NCI-H524 treated with DMSO at 0.1 percent for 48 hours (cell line): ENCODE measurements at regions not wholly inside any gene's neighbourhood (a gene's known extent, or its start where the extent isn't known, plus 50 kb on each side); places are given as distances from the start of the nearest gene placed in this dataset.
A peak's percentile ranks its signal among the peaks of the same experiment; 100 is the strongest.

Source experiments
- DNase-seq: peaks from one replicate; lab custom pipeline; 2025; lab: John Stamatoyannopoulos, UW

DNA sequence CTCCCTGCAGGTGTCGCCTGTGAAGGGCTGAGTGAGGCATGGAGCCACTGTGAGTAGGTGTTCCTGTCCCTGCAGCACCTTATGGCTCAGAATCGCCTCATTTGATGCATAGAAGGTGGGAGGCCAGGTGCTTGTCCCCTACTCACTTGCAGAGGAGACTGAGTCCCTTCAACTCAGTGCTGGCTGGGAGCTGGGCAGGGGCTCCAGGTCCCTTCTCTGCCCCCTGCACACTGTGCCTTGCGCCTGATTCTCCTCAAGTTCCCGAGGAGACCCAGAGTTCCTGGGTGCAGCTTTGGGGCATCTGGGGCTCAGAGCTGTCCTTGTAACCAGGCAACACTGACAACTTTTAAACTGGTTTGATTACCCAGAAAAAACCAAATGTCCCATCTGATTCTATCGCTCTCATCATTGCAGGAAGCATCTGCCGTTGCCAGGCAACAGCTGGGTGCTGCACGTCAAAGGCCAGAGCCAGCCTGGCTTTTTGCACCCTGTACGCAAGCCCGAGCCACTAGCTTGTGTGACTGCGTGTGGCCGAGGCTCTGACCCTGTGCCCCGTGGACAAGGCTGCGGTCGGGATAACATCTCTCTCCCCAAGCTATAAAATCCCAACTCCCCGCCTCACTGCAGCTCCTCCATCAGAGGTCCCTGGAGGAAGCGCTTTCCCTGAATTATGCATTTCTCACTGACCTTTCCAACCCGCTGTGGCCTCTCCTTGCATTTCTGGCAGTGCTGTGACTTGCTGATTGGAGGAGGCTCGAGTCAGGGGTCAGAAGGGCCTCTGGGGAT, 130.8 kb upstream of the HDAC4 start:
- no peak for DNase-seq

DNA sequence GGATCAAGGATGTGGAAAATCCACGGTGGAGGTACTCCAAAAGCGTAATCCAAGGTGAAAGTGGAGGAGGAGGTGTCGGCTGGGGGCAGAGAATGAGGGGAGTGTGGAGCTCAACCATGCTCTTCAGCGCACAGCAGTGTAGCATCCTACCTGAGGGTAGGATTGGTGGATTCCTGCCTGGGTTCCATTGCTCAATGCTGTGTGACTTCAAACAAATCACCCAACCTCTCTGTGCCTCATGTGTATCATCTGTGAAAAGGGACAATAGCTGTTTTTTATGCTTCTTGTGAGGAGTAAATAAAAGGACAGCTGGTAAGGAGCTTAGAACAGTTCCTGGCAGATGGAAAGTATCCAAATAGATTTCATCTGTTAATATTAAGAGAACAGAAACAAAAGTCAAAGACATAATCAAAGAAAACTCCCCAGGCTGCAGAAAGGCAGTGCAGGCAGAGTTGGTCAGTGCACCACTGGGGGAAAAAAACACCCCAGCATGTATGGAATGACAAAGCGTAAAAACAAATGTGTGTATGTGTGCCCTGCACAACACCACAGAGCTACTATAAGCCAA, 130.0 kb upstream of the HDAC4 start:
- DNase-seq: no peak

DNA sequence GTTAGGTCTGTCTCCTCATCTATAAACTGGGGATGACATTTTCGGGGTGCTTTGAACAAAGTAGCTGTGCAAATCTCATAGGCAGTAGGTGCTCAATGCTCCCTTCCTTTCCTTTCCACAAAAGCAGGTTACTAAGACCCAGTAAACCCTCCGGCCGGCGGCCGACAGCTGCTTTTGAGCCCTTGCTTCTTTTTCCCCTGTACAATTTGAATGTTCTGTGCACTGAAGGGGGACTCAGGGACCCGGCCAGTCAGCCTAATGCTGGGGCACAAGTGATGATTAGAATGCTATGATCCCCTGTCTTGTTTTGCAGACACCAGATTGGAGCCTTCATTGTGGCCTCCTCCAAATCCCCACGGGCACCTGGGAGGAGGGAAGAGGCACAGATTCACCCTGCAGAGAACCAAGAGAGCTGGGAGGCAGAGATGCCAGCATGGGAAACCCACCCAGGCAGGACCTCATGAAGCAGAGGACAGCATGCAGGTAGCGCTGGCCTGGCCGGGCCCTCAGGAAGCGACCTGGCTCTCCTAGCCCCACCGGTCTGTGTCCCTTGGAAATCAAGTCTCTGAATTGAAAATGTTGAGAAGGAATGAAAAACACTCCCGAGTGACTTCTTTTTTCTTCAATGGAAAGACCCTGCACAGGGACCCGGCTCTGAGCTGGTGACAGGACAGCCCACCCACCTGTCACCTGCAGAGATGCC, 128.6 kb upstream of the HDAC4 start:
- DNase-seq: no peak

DNA sequence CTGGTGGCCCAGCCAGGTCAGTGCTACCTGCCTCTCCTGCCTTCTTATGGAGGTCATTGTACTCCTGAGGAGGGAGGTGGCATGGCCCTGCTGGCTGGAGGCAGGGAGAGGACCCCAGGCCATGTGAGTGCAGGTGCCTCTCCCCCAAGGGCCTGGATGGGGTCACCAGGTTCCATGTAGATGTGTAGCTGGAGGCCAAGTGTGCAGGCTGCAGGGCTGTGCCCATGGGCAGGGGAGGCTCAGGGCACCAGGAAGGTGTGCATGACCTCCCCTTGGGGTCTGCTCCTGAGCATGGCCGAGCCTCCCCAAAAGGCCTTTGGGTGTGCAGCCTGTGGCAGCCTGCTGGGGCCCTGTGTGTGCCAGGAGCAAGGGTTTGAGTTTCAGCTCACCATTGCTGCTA, 128.1 kb upstream of the HDAC4 start:
- no peak for DNase-seq

DNA sequence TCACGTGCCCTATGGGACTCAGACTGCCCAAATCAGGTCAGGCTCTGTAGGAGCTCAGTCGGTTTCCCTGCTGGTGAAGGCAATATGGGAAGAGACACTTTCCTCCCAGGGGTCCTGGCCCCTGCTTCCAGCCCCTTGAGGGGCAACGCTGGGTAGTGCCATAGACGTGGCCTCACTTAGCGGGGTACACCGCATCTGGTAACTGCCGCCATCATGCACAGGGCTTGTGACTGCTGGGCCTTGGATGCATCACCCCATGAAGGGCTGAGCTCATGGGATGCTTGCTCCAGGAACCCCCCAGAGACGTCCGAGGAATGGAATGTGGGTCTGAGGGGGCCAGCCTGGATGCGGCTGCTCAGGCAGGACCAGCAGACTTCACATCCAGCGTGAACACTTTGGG, 127.3 kb upstream of the HDAC4 start:
- DNase-seq: no peak

DNA sequence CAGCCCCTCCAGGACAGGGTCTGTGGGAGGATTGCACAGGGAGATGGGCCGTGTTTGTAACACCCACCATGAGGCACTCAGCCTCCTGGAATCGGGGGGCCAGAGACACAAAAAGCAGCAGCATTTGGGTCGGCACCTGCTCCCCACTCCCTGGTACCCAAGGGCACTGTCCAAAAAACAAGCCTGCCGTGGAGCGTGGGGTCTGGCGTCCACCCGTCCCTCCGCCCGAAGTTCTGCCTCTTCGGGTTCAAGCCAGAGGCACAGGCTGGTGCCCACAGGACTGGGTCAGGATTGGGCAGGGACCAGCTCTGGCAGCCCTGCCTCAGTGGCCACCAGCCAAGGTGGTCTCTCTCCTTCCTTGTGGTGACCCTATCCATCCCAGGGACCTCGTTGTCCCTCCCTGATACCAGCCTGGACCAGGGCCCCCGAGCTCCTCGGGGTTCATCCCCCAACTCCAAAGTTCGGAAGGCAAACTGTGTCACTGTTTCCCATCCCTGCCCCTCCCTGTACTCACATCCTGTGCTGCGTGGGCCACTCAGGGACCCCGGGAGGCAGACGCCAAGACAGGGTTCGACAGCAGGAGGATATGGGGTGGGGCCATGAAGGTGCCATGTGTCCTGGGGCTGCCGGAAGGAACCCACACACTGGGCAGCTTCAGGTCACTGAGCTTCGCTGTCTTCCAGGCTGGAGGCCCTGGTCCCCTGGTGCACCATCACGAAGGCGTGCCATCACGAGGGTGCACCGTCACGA, 126.0 kb upstream of the HDAC4 start:
- DNase-seq: no peak

DNA sequence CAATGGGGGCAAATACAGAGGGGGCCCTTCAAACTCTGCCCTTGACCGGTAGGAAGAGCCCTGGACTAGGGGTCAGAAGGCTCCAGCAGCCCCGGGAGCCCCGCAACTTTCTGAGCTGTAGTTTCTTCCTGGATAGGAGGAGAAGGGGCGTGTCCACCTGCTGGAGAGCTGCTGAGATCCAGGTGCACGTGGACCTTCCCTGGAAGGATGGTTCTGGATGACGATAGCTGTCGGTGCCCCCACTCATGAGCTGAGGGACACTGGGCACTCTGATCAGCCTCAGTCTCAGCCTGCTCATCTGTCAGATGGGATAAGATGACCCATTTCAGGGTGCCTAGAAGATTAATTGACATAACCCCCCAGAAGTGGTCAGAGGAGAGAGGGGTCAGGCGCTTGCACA, 125.2 kb upstream of the HDAC4 start:
- DNase-seq: no peak

DNA sequence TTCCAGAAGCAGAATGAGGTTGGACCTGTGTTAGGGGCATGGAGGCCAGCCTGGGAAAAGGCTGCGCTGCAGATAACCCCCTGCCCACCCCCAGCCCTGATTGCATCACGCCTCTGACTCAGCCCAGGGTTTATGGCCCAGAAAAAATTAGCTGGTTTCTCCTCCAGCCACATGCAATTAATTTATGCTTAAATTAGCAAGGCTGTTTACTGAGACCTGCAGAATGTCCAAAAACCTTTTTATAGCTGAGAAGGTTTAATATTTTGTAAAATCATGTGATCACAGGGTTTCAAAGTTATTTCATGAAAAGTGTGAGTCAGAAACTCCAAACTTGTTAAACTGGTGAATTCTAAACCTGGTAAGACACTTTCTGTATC, 123.1 kb upstream of the HDAC4 start:
- no peak for DNase-seq

DNA sequence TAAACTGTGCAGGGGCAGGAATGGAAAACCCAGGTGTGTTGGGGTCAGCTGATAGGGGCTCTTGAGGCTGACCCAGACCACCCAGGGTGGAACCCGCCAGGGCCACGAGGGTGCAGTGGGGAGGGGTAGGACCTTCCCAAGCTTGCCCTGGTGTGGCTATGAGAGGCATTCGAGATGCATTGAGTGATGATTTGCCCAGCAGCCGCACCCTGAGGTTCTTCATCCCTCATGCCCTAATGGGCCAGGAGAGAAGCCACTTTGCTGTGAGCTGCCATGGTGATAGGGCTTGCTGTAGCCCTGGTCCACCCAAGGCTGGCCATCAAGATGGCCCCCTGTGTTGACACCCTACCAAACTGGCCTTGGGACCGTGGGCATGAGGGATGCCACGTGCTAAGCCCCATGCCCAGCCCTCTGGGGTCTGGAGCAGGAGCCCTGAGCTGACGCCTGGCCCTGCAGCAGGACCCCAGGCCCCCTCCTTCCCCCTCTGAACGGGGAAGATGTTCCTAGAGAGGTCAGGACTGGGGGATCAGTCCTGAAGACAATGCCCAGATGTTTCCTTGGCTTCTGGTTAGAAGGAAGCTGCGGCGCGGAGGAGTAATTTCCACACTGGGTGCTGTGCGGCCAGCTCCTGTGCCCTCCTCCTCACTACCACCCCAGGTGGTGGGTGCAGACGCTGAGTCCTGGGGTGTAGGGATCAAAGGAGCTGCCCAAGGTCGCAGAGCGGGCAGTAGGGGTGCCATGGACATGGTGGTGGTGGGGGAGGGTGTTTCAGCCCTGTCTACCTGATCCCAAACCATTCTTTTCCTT, 122.5 kb upstream of the HDAC4 start:
- no peak for DNase-seq

DNA sequence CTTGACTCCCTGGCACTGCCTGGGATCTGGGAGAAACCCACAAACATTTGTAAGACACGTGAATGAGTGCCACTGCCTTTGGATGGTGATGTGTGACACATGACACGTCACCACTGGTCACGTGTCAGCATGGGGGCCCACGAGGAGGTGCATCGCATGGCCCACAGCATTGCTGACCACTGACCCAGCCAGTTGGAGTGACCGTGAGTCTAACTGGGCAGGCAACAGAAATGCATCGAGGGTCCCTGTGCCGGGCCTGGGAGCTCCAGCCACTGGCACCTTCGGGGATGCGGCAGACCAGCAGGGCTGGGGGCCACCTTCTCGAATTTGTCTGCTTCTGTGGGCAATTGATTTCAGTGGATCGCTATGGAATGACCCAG, 121.9 kb upstream of the HDAC4 start:
- no peak for DNase-seq

DNA sequence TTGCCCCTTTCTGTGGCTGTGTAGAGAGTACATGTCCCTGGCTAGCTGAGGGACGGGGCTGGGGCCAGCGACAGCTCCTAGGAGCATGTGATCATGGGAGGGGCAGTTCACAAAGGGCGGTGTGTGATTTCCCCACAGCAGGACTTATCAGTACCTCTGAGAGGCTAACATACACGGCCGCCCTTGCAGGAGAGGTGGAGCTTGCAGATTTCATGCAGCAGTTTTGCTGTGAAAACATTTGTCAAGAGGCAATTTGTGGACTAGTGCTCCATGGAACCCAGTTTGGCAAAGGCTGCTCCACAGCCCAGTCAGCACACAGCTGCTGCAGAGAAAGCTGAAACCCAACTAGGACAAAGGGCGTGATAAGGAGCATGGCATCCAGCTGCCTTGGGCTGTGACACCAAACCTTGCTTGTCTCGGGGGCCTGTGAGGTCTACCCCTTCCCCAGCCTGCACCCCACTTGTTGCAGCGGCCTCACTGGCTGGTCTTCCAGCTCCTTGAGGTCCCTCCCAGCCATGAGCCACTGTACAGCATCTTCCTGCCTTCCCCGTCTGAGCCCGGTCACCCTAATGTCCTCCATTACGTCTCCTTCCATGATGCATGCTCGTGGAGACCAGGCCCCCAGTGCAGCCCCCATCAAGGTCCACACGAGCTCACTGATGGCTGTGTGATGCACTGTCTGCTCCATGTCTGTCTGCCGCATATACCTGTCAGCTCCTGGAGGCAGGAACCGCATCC, 121.4 kb upstream of the HDAC4 start:
- DNase-seq: no peak

DNA sequence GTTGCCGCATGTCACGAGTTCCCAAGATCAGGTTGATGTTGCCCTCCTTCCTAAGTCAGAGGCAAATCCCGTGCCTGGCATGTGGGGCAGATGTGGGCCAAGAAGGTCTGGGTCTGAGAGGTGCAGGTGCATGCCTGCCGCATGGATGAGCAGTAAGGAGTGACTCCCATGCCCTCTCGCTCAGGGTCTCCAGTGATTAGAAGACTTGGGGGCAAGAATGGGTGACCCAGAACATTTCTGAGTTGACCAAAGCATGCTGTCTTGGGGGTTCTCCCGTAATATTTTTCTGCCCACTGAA, 120.6 kb upstream of the HDAC4 start:
- DNase-seq: no peak

DNA sequence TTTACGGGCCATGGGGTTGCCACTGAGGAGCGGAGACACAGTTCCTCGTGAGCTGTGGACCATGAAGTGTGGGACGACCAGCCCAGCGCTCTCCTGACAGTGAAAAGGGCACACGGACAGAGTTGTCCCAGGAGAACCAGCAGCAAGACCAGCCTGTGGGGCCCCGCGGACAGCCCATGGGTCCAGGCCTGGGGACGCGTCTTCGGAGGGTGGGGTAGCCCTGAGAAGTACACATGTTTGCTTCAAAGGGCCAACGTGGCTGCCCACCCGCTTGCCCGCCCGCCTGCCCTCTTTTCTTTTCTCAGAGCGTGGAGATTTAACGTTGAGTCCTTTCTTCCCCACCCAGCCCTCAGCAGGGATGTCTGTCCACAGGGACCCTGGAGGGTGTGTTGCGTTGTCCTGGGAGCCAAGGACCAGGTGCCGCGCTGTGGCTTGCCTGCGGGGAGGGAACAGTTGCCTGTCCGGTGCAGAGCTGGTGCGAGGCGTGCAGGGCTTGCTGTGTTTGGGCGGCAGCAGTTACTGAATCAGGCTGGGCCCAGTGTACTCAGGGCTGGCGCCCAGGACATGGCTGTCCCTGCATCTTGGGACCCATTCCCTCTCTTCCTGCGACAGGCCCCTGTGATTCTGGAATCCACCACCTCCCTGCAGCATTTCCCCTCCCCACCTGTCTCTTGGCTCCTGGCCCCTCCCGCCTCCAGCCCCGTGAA, 120.1 kb upstream of the HDAC4 start:
- DNase-seq: no peak

DNA sequence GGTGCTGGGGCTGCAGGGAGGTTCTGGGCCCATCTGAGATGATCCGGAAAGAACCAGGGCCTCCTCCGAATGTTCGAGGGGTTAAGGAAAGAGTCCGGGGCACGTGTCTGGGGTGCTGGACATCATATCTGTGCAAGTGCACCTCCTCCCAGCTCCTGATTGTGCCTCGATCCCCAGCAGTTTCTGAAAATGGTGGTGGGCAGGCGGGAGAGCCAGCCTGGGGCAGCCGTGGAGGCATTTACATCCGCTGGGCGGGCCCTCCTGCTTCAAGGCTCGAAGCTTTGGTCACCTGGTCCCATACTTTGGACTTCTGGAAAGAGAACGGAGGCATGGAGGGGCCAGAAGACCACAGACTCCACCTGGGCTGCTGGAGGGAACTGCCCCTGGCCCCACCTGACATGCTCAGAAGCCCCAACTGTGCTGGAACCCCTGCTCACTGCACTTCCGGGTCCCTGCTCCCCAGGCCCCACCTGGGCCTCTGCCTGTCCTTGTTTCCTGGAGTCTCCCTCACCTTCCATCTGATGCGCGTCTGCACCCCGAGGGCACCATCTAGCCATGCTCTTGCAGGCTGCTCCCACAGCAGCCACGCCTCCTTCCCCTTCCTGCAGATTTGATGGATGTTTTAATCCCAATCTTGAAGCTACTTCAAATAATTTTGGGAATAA, 119.2 kb upstream of the HDAC4 start:
- no peak for DNase-seq

DNA sequence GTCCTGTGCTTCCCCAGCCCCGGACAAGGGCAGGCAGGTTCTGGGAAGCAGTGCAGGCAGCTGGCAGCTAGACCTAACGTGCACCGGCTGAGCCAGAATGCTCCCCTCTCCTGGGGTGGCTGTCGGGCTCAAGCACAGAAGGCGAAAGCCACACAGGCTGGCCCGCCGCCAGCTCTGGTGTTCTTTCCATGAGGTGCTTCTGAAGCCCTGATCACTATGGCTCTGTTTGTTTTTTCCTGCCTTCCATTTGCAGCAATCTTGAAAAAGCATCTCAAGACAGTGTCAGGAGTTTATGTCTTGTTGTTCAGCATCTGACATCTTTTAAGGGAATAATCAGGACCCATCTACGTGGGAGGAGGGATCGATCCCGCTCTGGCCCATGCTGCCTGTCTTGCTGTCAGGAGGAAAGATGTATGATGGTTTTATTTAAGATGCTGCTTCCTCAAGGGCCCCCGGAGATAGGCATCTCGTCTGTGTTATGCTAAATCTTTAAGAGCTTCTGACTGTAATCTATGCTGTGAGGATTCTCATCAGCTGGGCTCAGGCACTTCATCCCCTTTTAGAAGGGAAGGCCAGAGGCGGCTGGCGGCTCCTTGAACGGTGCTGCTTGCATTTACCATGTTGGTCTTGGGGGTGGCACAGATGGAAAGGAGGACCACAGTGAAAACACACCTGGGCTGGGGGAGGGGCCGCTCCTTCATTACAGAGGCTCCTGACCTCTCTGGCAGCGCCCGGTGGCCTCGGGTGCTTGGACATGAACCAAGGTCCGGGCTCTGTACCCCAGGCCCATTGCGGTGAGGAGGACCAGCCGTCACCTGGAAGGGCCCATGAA, 118.5 kb upstream of the HDAC4 start:
- peak; percentile 44 for DNase-seq

DNA sequence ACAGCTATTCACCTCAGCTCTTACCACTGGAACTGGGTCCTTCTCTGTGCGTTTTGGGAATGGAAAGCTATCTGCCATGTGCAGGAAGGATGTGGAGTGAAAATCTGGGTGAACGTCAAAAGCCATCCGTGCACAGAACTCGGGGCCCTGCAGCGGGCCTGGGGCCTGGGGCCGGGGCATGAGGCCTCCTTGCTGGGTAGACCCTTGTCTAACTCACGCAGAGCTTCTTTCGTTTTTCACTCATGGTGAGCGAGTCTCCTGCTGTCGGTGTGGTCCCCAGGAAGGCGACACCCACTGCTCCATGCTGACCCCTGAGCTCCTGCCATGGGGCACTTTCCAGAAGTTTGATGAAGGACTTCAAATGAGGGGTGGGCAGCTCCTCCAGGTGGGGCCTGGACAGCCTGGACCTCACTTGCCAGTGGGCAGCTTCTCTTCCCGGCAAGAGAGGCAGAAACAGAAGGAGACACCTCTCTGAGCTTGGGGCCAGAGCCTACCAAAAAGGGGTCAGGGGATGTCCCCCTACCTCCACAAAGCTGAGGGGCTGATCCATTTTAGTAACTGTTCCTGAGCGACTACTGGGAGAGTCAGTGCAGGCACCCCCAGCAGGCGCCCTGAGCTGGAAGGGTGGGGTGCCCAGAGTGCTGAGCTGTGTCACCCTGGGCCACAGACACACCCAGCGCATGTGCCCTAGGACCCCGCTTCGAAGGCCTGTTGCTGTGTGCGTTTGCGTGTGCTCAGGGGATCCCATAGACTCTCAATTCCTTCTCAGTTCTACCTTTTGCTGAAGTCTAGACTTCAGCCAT, 117.7 kb upstream of the HDAC4 start:
- no peak for DNase-seq

DNA sequence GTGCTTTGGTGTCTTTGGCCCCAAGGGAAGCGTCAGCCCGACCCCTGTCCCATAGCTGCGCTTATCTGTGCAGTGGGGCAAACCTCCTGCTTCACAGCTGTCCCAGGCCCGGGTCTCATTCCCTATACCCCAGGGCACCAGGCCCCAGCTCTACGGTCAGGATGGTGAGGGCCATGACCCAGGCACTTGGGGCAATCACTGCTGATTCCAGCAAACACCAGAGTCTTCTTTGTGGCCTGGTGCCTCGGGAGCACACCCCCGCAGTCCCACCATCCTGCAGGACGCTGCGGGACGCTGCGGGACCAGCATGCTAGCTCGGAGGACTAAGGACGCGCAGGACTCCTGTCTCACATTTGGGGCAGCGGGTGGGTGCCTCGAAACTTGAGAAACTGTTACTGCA, 116.9 kb upstream of the HDAC4 start:
- no peak for DNase-seq

DNA sequence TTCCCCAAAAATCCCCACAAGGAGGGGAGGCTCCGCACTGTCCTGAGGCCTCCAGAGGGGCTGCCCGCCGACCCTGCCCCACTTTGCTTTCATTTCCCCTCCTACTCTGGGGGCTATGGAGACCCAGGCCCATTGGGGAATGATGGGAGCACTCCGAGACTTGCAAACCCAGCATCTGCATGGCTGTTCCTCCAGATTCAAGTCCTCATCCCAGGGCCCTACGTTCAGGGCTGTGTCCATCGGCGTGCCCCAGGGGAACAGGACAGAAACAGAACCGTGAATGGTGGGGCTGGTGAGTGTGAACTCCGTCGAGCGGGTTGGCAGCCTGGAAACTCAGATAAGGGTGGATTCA, 116.1 kb upstream of the HDAC4 start:
- DNase-seq: no peak
